ENCODE measurements at regions not wholly inside any gene's neighbourhood (a gene's known extent, or its start where the extent isn't known, plus 50 kb on each side); places are given as distances from the start of the nearest gene placed in this dataset.

GRCh38 chr13:44014501-44014900 lies 134.8 kb downstream of the LACC1 start:
- 94 to 98% methylated on average over 7 to 8 of the region's 8 CpGs for WGBS, 2 experiments (ENCODE audit: insufficient coverage in 1 of 2, insufficient read length in 1 of 2)

GRCh38 chr13:44015118-44015517 lies 135.4 kb downstream of the LACC1 start:
- no peak overlapping the region for H3K27ac ChIP-seq (ENCODE audit: low read depth, low read length)
- Mint-ChIP-seq H3K27me3 (ENCODE audit: insufficient read depth) (no peaks in the 10 kb centered on the region), H3K4me1 (peaks cover 17% of the 10 kb centered on the region), H3K36me3 (ENCODE audit: low read depth) (no peaks in the 10 kb centered on the region), H3K4me3 (no peak overlapping the region), H3K27ac (no peak overlapping the region), H3K9me3 (no peaks in the 10 kb centered on the region)
- no peaks in the 10 kb centered on the region for H3K9me3 ChIP-seq (ENCODE audit: control insufficient read depth, low read length)
- no peaks in the 10 kb centered on the region for H3K4me1 ChIP-seq (ENCODE audit: control insufficient read depth, insufficient read depth, low read length)
- TF ChIP-seq CTCF (conservative IDR thresholded peaks at IDR 0.05), result no peak
- no peak overlapping the region for H3K9ac ChIP-seq (ENCODE audit: extremely low read depth, low read length, poor library complexity, severe bottlenecking)
- H3K4me3 ChIP-seq (ENCODE audit: low read length), result no peak overlapping the region
- DNase-seq, result no peak
- H3K36me3 ChIP-seq (ENCODE audit: control insufficient read depth, insufficient read depth, low read length), result no peaks in the 10 kb centered on the region
- H3K27me3 ChIP-seq (ENCODE audit: control insufficient read depth, insufficient read depth, low read length, poor library complexity, severe bottlenecking), result no peaks in the 10 kb centered on the region
- WGBS, 2 experiments (ENCODE audit: insufficient coverage in 1 of 2, insufficient read length in 1 of 2), result 93% methylated on average over 5 of the region's 5 CpGs; no CpG with 5 or more reads in 1 of the 2 experiments

More at GRCh38 chr13:44014501-44014900, 134.8 kb downstream of the LACC1 start:
- Histone ChIP-seq H3K9ac (ENCODE audit: extremely low read depth, low read length, poor library complexity, severe bottlenecking) (no peak overlapping the region), H3K4me1 (ENCODE audit: control insufficient read depth, insufficient read depth, low read length) (no peaks in the 10 kb centered on the region), H3K36me3 (ENCODE audit: control insufficient read depth, insufficient read depth, low read length) (no peaks in the 10 kb centered on the region), H3K9me3 (ENCODE audit: control insufficient read depth, low read length) (no peaks in the 10 kb centered on the region), H3K27ac (ENCODE audit: low read depth, low read length) (no peak overlapping the region), H3K27me3 (ENCODE audit: control insufficient read depth, insufficient read depth, low read length, poor library complexity, severe bottlenecking) (no peaks in the 10 kb centered on the region), H3K4me3 (ENCODE audit: low read length) (no peak overlapping the region)
- Mint-ChIP-seq H3K36me3 (ENCODE audit: low read depth) (no peaks in the 10 kb centered on the region), H3K27me3 (ENCODE audit: insufficient read depth) (no peaks in the 10 kb centered on the region), H3K27ac (no peak overlapping the region), H3K4me1 (peaks cover 17% of the 10 kb centered on the region), H3K9me3 (no peaks in the 10 kb centered on the region), H3K4me3 (no peak overlapping the region)
- no peak for DNase-seq
- TF ChIP-seq CTCF (conservative IDR thresholded peaks at IDR 0.05), result no peak

GRCh38 chr13:44015811-44016210 lies 136.1 kb downstream of the LACC1 start:
- DNase-seq, result no peak
- Histone ChIP-seq H3K4me1 (ENCODE audit: control insufficient read depth, insufficient read depth, low read length) (no peaks in the 10 kb centered on the region), H3K36me3 (ENCODE audit: control insufficient read depth, insufficient read depth, low read length) (no peaks in the 10 kb centered on the region), H3K4me3 (ENCODE audit: low read length) (no peak overlapping the region), H3K27ac (ENCODE audit: low read depth, low read length) (no peak overlapping the region), H3K9me3 (ENCODE audit: control insufficient read depth, low read length) (no peaks in the 10 kb centered on the region), H3K9ac (ENCODE audit: extremely low read depth, low read length, poor library complexity, severe bottlenecking) (no peak overlapping the region), H3K27me3 (ENCODE audit: control insufficient read depth, insufficient read depth, low read length, poor library complexity, severe bottlenecking) (no peaks in the 10 kb centered on the region)
- H3K27ac Mint-ChIP-seq, result no peak overlapping the region
- no peaks in the 10 kb centered on the region for H3K9me3 Mint-ChIP-seq
- H3K36me3 Mint-ChIP-seq (ENCODE audit: low read depth), result no peaks in the 10 kb centered on the region
- no peak for TF ChIP-seq CTCF (conservative IDR thresholded peaks at IDR 0.05)
- 93 to 100% methylated on average over 3 to 6 of the region's 6 CpGs for whole genome bisulfite sequencing, 2 experiments (ENCODE audit: insufficient coverage in 1 of 2, insufficient read length in 1 of 2)
- no peaks in the 10 kb centered on the region for H3K27me3 Mint-ChIP-seq (ENCODE audit: insufficient read depth)
- peaks cover 17% of the 10 kb centered on the region for H3K4me1 Mint-ChIP-seq
- no peak overlapping the region for H3K4me3 Mint-ChIP-seq

Data from endodermal cell (in vitro differentiated cells).